ENCODE measurements at regions not wholly inside any gene's neighbourhood (a gene's known extent, or its start where the extent isn't known, plus 50 kb on each side); places are given as distances from the start of the nearest gene placed in this dataset.

GRCh38 chr9:31783491-31783890 lies 601.0 kb upstream of the ACO1 start:
- no peak for TF ChIP-seq CTCF (IDR thresholded peaks at IDR 0.05; ENCODE audit: low read depth, low read length)
- no peak for TF ChIP-seq EZH2phosphoT487 (IDR thresholded peaks at IDR 0.05; ENCODE audit: low read depth)
